ENCODE measurements at regions not wholly inside any gene's neighbourhood (a gene's known extent, or its start where the extent isn't known, plus 50 kb on each side); places are given as distances from the start of the nearest gene placed in this dataset.

DNA sequence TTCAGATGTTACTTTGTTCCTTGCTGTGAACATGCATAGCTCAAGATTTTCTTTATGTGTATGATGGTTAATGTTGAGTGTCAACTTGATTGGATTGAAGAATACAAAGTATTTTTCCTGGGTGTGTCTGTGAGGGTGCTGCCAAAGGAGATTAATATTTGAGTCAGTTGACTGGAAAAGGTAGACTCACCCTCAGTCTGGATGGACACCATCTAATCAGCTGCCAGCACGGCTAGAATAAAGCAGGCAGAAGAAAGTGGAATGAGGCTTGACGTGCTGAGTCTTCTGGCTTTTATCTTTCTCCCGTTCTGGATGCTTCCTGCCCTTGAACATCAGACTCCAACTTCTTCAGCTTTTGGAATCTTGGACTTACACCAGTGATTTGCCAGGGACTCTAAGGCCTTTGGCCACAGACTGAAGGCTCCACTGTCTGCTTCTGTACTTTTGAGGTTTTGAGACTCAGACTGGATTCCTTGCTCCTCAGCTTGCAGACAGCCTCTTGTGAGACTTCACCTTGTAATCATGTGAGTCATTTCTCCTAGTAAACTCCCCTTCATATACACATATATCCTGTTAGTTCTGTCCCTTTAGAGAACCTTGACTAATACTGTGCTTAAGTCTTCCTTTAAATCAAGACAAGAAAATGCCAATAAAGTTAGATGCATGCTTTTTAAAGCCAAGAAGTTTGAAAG is 626.6 kb downstream of the KCNT2 start:
- TF ChIP-seq CTCF (IDR thresholded peaks at IDR 0.05), result no peak
- TF ChIP-seq MYC (IDR thresholded peaks at IDR 0.05; ENCODE audit: borderline replicate concordance, low read length), result no peak

All from A549 (cell line).